RCC 7860 (cell line): ENCODE measurements at regions not wholly inside any gene's neighbourhood (a gene's known extent, or its start where the extent isn't known, plus 50 kb on each side); places are given as distances from the start of the nearest gene placed in this dataset.
"Not testable (repeated sequence)": the region's sequence is repeated elsewhere in the genome, so short reads cannot be mapped to it uniquely, and the experiment has no call there.

Source experiments
- DNase-seq: peaks from one replicate; pipeline ENCODE4 v3.0.0-alpha.2; 2015; ENCODE audit warnings: low spot score
- FAIRE-seq: peaks from 2 replicates; lab custom pipeline; 2012; peaks lifted over from hg19 to GRCh38; lab: Jason Lieb, UNC

DNA sequence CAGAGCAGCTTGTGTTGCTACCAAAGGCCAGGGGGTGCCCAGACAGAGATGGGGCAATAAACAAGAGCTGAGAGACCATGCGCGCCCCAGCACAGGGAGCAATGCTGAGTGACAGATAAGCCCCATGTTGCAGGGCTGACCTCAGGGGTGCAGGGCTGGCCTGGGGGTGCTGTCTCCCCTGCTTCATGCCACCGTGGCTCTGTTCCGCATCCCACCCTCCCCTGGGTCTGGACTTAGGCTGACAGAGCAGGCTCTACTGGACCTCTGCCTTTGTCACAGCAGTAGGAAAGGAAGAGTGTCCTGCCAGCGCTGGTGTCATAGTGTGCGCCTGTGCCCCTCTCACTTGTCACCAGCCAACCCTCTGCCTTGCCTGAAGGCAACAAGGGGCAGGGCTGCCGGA, 67.4 kb upstream of the IQSEC1 start:
- DNase-seq (no peak), FAIRE-seq (no peak)

DNA sequence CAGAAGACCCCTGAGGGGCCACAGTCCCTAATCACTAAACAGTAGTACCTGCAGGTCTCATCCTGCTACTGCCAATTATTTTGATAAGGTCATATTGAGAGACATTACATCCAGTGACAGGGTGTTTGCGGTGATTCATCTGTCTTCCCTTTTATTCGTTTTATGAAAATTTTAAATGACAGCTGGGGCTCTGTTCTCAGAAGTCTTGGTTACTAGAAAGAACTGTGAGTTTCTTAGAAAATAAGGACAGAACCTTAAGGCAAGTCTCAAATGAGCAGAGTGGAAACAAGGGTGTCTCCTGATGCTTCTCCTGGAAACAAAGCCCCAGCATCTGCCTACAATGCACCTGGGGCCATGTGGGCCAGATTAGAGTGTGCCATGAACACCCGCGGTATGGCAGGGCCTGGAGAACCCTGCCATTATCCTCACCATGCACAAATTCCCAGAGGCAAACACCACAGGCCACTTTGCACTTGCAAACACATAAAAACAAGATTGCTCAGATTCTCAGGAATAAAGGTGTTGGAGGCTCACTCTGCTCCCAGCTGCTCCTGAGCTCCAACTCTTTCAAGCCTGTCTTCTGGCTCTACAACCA, 66.3 kb upstream of the IQSEC1 start:
- FAIRE-seq: no peak
- DNase-seq: no peak

DNA sequence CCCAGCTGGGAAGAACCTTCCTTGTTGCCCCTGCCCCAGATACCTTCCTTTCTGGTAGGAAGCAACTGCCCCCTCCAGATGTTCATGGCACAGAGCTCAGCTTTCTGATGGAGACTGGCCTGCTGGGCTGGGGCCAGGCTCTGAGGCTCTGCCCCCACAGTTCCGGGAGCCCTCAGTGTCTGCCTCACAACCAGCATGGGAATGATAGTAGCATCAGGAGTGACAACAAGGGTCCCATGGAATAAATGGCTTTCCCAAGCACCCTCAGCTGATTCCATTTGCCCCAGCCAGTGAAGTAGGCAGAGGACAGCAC, 65.6 kb upstream of the IQSEC1 start:
- FAIRE-seq (no peak), DNase-seq (no peak)

DNA sequence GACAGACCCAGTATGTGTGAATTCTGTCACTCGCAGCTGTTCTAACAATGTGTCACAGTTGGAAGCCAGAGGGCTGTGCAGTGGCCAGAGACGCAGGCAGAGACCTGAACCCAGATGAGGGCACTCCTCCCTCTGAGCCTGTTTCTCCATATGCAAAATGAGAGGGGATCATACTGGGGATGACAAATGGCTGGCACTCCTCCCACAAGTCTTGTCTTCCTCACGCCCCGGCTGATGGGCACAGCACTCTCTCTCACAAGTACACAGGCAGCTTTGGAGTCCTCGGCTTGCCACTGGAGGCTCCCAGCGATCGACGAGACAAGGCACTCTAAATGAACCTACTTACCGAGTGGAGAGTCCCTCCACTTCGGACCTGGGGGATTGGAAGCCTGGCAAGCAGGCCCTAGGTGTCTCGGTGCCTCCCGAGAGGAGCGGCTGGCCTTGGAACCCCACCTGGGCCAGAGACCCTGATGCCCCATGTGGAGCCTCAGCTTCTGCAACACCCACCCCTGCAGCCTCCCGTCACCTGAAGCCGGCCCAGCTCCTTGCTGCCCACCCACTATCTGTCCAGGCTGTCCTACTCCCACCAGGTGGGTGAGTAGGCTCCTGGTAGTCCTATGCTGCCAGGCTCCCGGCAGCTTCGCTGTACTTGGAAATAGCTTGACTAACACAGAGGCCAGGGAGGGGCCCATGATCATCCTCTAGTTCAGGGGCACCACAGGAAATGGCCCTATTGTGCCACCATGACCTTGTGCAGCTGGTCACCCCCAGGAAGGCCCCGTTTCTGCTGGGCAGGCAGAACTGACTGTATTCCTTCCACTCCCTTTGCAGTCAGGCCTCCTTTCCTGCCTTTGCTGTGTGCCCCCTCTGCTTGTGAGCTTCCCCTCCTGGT, 65.0 kb upstream of the IQSEC1 start:
- DNase-seq (no peak), FAIRE-seq (no peak)

DNA sequence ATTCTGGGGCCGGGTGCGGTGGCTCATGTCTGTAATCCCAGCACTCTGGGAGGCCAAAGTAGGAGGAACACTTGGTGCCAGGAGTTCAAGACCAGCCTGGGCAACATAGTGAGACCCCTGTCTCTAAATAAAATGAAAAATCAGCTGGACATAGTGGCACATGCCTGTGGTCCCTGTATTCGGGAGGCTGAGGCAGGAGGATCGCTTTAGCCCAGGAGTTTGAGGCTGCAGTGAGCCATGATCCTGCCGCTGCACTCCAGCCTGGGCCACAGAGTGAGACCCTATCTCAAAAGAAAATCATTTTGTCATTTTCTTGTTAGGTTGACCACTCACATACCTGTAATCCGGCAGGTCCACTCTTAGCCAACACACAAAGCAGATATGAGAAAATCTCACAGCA, 63.6 kb upstream of the IQSEC1 start:
- FAIRE-seq, DNase-seq: not testable (repeated sequence)

DNA sequence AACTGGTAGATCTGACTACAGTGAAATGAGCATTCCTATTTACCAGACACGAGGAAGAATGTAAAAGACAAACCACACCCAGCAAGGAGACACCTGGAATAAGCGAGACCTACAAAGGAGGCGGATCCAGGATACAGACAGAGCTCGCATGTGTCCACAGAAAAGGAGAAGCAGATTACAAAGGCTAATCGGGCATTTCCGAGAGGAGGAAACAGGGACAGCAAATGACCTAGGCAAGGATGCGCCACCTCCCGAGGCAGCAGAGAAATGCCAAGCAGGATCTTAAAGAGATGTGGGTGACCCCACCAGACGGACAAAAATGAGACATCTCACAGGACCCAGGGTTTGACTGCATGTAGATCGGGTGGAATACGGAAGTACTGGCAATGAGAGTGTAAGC, 63.2 kb upstream of the IQSEC1 start:
- DNase-seq (no peak), FAIRE-seq (no peak)

DNA sequence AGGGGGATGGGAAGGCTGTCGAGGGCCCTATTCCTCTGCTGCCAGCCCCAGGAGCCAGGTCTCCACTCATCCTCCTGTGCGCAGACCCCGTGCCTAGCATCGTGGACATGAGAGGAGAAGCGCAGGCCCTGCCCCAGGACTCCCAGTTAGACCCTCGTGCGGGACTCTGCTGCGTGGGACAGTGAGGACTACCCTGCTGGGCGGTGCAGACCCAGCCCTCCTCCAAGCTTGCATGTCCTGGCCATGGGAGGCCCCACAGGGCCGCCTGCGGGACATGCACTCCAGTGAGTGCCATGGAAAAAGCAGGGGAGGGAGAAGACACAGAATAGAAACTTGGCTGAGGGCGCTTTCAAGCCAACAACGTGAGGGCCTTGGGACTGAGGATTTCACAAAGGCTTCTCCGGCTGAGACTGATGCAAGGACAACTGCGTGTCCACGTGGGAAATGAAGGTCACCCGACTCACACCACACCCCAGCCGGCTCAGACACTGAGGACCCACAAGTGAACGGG, 62.6 kb upstream of the IQSEC1 start:
- no peak for FAIRE-seq
- no peak for DNase-seq

DNA sequence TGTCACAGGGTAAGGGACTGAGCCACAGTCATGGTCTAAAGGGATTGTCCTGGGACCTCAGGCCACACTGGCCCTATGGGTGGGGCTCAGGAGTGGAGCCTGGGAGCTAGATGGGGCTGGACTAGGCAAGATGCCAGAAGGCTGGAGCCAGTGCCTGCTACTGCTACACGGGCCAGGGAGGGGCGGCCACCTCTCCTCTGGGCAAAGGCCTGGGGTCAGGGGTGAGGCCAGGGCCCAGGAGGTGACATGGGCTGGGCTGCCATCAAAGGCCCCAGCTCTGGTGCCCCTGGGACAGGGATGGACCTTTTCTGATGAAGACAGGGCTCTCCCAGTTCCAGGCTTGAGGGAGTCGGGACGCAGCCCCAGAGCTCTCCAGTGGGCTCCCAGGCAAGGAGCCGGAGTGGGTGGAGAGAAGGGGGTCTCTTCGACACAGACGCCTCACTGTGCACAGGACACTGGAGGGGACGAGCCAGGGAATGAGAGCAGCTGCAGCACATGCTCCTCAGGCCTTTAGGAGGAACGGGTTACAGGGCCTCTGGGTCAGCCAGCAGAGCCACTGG, 62.1 kb upstream of the IQSEC1 start:
- FAIRE-seq (no peak), DNase-seq (no peak)

DNA sequence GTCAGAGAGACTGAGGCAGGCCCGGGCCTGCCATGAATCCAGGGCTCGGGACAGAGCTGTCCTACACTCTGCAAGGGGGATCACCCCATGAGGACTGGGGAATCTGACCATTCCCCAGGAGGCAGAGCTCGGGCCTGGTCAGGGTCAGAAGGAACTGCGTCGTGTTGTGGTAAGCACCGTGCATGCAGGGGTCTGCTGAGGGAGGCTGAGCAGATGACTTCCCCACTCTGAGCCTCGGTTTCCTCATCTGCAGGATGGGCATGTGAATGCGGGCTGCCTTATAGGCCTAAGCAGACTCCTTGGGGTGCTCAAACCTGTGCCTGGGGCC, 61.6 kb upstream of the IQSEC1 start:
- FAIRE-seq: no peak
- no peak for DNase-seq

DNA sequence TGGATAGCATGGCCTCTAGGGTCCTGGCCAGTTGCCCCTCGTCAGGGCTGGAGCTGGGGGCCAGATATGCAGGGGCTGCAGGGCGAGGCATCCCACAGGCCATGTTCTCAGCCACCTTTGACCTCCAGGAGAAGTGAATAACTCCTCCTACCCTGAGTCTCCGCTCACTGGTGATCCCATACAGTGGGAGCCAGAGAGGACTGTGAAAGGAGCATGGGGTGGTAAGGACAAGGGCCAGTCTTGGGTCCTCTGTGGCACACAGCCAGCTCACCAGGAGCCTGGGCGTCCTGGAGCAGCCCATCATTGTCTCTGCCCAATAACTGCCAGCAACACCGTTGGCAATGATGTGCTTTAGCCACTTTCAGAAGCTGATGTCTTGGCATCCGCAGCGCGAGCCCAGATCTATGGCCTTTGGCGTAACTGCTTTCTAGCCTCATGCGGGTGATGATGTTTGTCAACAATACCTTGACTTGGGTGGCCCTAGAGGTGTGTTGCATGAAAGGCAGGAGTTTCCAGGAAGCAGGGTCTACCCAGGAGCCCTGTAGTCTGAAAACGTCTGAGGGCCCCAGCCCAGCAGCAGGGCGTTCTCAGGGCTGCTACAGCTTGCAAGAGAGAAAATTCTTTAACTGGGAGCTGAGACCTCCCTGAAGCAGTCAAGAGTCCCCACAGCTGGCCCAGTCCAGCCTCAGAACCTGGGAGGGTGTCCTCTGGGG, 61.1 kb upstream of the IQSEC1 start:
- FAIRE-seq: no peak
- DNase-seq: no peak

DNA sequence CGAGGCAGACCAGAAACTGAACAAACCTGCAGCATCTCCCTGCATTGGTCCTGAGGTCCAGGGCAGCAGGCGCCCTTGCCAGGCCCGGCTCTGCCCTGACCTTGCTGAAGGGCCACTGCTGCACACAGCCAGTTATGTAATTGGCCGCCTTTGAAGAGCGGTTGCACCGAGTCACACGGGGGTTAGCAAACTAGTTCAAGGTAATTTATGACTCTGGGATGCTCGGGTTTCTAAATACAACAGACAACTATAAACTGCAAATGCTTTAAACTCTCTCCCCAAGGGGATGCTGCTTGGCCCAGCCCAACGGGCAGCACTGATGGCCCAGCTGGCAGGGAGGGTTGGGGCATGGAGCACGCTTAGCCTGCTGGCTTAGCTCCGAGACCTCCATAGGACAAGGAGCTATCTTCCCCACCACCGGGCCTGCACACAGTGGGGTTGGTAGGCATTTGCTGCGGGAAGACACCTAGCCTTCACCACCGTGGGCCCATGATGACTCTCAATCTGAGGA, 60.3 kb upstream of the IQSEC1 start:
- FAIRE-seq (no peak), DNase-seq (no peak)

DNA sequence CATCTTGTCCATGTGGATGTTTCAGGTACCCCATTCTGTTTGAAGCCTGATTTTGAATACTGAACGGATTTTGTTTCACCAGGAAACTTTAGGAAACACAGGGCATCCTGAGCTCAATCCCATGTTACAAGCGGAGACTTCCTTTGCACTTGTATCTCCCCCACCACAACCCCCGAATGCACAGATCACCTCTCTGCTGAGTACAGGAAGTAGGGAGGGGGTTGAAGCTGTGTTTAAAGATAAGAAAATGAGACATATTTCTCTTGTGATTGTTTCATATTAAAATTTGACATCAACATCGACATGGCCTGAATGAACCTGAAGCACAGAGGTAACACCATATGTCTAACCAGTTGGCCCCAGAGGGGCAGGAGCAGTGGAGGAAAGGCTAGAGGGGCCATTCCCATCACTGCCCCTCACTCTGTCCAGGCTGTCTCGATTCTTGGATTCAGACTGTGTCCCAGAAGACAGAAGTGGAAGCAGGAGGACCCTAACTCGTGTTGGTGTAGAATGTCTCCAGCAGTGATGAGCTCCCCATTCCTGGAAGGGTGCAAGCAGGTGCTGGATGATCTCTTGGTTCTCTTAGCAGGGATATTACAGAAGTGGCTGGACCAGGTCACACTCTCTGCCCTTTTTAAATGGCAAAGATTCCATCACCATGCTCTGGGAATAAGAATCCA, 59.6 kb upstream of the IQSEC1 start:
- DNase-seq (no peak), FAIRE-seq (no peak)

DNA sequence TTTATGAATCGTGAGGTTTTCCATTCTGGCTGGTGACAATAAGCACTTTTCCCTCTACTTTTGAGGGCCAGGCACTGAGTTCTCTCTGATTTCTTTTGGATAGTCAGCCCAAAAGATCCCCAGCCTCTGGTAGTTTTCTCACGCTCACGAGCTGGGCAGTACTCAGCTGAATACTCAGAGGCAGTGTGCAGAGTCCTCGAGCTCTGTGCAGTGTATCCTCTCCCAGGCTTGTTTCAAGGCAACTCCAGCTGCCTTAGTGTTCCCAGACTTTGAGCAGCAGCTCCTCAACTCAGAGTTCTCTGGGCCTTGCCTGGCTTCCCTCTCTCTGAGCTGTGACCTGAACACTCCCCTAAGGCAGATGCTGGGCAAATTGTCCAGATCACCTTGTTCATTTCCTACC, 59.1 kb upstream of the IQSEC1 start:
- FAIRE-seq: no peak
- DNase-seq: no peak

DNA sequence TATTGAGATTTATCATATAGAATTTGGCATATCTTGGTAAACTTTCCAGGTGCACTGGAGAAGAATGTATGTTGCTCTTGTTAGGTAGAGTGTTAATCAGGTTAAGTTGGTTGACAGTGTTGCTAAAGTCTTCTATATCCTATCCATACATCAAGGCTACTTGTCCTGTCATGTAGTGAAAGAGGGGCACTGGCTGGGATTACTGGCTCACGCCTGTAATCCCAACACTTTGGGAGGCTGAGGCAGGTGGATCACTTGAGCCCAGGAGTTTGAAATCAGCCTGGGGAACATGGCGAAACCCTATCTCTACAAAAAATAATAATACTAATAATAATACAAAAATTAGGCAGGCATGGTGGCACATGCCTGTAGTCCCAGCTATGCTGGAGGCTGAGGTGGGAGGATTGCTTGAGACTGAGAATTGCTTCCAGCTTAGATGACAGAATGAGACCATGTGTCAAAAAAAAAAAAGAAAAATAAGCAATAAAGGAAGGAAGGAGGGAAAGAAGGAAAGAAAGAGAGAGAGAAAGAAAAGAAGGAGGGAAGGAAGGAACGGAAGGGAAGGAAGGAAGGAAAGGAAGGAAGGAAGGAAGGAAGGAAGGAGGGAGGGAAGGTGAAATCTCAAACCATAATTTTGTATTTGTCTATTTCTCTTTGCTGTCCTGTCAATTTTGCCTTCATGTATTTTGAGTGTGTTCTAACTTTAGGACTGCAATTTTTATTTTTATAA, 57.4 kb upstream of the IQSEC1 start:
- no peak for FAIRE-seq
- DNase-seq: no peak

DNA sequence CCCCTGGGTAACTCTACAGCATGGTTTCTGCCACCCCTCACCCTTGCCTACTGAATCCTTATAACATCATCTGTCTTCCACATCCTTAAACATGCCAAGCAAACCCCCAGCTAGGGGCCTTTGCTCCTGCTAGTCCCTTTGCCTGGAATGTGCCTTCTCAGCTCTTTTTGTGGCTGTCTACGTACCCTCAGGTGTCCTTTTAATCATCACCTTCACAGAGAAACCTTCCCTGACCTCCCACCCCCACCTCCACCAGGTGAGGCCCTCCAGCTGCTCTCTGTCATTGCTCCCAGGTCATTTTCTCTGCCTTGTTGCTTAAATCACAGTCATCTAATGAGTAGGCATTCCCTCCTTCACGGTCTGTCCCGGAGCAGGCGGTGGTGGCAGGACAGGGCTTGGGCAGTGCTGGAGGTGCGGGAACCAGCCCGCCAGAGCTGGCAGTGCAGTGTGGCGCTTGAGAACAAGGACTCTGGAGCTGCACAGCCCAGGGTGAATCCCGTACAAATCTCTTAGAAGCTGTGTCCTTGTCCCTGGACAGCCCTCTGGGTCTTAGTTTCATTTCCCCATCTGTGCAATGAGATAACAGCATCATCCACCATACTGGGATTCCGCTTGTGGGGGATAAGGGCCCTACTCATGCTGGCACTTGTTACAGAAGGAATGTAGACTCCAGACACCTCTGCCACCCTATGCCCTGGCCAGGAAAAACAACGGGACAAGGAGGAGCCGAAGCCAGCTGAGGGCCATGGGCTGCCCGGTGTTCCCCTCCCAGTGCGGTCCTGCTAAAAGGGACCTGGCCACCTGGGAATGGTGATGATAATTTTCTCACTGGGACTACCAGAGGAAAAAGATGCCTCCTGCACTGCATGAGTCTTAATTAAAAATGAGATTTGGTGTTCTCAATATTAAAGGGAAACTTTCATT, 52.1 kb upstream of the IQSEC1 start:
- FAIRE-seq (no peak), DNase-seq (no peak)

DNA sequence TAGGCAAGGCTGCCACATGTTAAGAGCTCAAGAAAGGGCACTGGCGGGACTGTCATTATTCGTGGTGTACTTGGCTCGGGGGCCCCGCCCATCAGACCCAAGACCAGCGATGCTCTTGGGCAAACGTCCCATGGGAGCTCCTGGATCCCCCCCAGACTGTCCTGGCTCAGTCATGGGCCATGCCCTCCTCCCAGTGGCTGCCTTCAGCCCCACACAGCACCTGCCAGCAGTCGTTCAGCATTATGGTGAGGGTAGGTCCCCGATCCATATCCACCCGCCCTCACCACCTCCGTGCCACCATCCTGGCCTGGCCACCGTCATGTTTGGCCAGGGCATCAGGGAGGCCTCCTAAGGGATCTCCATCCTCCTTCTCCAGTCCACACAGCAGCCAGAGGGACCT, 51.4 kb upstream of the IQSEC1 start:
- no peak for FAIRE-seq
- no peak for DNase-seq

DNA sequence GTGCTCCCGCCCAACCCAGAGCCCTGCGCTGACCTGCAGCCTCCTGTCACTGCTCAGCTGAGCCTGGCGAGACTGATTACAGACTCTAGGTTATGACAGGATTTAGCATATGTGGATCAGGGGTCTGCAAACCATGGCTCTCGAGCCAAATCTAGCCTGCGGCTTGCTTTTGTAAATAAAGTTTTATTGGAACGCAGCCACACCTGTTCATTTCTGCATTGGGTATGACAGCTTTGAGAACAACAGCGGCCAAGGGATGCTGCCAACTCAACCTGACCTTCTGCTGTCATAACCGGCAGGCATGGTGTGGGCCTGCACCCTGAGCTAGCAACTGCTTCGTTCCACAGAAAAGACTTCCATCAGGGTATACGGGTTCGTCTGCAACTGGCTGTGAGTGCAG, 50.5 kb upstream of the IQSEC1 start:
- no peak for FAIRE-seq
- no peak for DNase-seq

DNA sequence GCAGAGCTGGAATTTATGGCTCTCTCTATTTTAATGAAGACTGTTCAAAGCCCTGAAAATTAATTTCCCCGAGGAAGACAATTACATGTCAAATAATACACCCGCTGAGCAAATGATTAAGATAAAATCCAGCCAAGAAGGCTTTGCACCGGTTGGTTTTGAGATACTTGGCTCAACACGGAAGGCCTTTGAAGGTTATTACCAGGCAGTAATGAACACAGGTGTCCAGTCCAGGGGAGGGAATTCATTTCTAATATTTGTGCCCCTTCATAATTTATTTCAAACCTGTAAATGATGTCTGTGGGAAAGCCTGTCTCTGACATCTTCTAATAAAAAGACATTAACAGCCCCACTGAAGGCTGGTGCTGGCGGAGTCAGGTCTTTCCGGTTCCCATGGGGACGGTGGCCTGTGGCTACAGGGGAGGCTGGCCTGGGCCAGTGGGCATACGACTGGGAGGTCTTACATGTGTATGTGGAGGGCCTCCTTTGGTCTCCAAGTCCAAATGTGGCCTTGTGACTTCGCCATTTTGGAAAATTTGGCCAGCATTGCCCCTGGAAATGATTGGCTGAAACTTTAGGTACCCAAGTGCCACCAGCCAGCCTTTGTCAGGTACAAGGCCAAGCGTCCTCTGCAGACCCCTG, 49.9 kb upstream of the IQSEC1 start:
- DNase-seq: no peak
- FAIRE-seq: no peak
